Loucy (cell line): ENCODE measurements at regions not wholly inside any gene's neighbourhood (a gene's known extent, or its start where the extent isn't known, plus 50 kb on each side); places are given as distances from the start of the nearest gene placed in this dataset.
"Not testable (repeated sequence)": the region's sequence is repeated elsewhere in the genome, so short reads cannot be mapped to it uniquely, and the experiment has no call there.

Experiments
- CTCF ChIP-seq: fragments of 200-600 bp; sonication (generic); conservative IDR thresholded peaks from 2 replicates; pipeline ENCODE4 v1.5.1; 2014; ENCODE audit warnings: mild to moderate bottlenecking, antibody characterized with exemption, low read length
- EZH2phosphoT487 ChIP-seq: fragments of 200-600 bp; IDR thresholded peaks from 2 replicates; pipeline ENCODE4 v1.6.1; 2018; ENCODE audit warnings: antibody characterized with exemption, mild to moderate bottlenecking, moderate library complexity, borderline replicate concordance

GRCh38 chr10:78345515-78345914 is 311.9 kb downstream of the RPS24 start:
- TF ChIP-seq CTCF, EZH2phosphoT487: not testable (repeated sequence)
